HUES48 (cell line): ENCODE measurements at regions not wholly inside any gene's neighbourhood (a gene's known extent, or its start where the extent isn't known, plus 50 kb on each side); places are given as distances from the start of the nearest gene placed in this dataset.
"Not testable (repeated sequence)": the region's sequence is repeated elsewhere in the genome, so short reads cannot be mapped to it uniquely, and the experiment has no call there.

ENCODE experiments used
- H3K27ac ChIP-seq: one replicate; pipeline ENCODE4 v1.7.0; 2013; ENCODE audit warnings: low read depth, low read length, inconsistent platforms
- H3K27me3 ChIP-seq: 2 replicates; pipeline ENCODE4 v1.6.1; 2013; ENCODE audit warnings: mild to moderate bottlenecking, low read length; ENCODE audit not compliant: control insufficient read depth, insufficient read depth
- H3K36me3 ChIP-seq: 2 replicates; pipeline ENCODE4 v1.6.1; 2013; ENCODE audit warnings: low read length; ENCODE audit not compliant: control insufficient read depth, insufficient read depth
- H3K4me1 ChIP-seq: 2 replicates; pipeline ENCODE4 v1.6.1; 2013; ENCODE audit warnings: mild to moderate bottlenecking, low read length; ENCODE audit not compliant: control insufficient read depth, insufficient read depth
- H3K4me3 ChIP-seq: 2 replicates; pipeline ENCODE4 v1.5.1; 2013; ENCODE audit warnings: mild to moderate bottlenecking, low read depth, low read length
- H3K9ac ChIP-seq: 2 replicates; pipeline ENCODE4 v1.6.1; 2013; ENCODE audit warnings: mild to moderate bottlenecking, low read depth, low read length, moderate library complexity
- H3K9me3 ChIP-seq: 2 replicates; pipeline ENCODE4 v1.6.1; 2013; ENCODE audit warnings: low read length; ENCODE audit not compliant: control insufficient read depth, insufficient read depth

- not testable (repeated sequence) for H3K27me3 ChIP-seq, H3K4me1 ChIP-seq, H3K4me3 ChIP-seq, H3K9ac ChIP-seq, H3K27ac ChIP-seq, H3K9me3 ChIP-seq
- peaks cover 34% of the 10 kb centered on the region for H3K36me3 ChIP-seq
Measured at GRCh38 chr7:149600669-149601330, 103.2 kb upstream of the ZNF746 start.

- H3K9me3 ChIP-seq: no peaks in the 10 kb centered on the region
- H3K4me1 ChIP-seq: no peaks in the 10 kb centered on the region
- no peaks in the 10 kb centered on the region for H3K27me3 ChIP-seq
- peaks cover 34% of the 10 kb centered on the region for H3K36me3 ChIP-seq
- H3K27ac ChIP-seq: no peak overlapping the region
- no peak overlapping the region for H3K4me3 ChIP-seq
- no peak overlapping the region for H3K9ac ChIP-seq
Measured at GRCh38 chr7:149599636-149600206, 102.1 kb upstream of the ZNF746 start.

- Histone ChIP-seq H3K9me3 (no peaks in the 10 kb centered on the region), H3K27ac (no peak overlapping the region), H3K4me1 (no peaks in the 10 kb centered on the region), H3K9ac (no peak overlapping the region), H3K27me3 (no peaks in the 10 kb centered on the region), H3K36me3 (peaks cover 31% of the 10 kb centered on the region), H3K4me3 (no peak overlapping the region)
Measured at GRCh38 chr7:149598721-149599308, 101.2 kb upstream of the ZNF746 start.

- not testable (repeated sequence) for H3K4me1 ChIP-seq, H3K9me3 ChIP-seq, H3K9ac ChIP-seq, H3K27ac ChIP-seq, H3K27me3 ChIP-seq, H3K4me3 ChIP-seq
- peaks cover 28% of the 10 kb centered on the region for H3K36me3 ChIP-seq
Measured at GRCh38 chr7:149597789-149598188, 100.2 kb upstream of the ZNF746 start.

GRCh38 chr7:149595541-149595940 is 97.9 kb upstream of the ZNF746 start:
- no peaks in the 10 kb centered on the region for H3K9me3 ChIP-seq
- H3K9ac ChIP-seq: no peak overlapping the region
- no peaks in the 10 kb centered on the region for H3K27me3 ChIP-seq
- no peak overlapping the region for H3K27ac ChIP-seq
- H3K4me3 ChIP-seq: no peak overlapping the region
- no peaks in the 10 kb centered on the region for H3K4me1 ChIP-seq
- H3K36me3 ChIP-seq: peaks cover 17% of the 10 kb centered on the region

- Histone ChIP-seq H3K27me3 (no peaks in the 10 kb centered on the region), H3K4me3 (no peak overlapping the region), H3K27ac (no peak overlapping the region), H3K9ac (no peak overlapping the region), H3K36me3 (peaks cover 16% of the 10 kb centered on the region), H3K4me1 (no peaks in the 10 kb centered on the region), H3K9me3 (no peaks in the 10 kb centered on the region)
Measured at GRCh38 chr7:149595078-149595477, 97.5 kb upstream of the ZNF746 start.

- H3K9ac ChIP-seq: no peak overlapping the region
- no peaks in the 10 kb centered on the region for H3K4me1 ChIP-seq
- no peak overlapping the region for H3K4me3 ChIP-seq
- peaks cover 53% of the 10 kb centered on the region for H3K36me3 ChIP-seq
- no peak overlapping the region for H3K27ac ChIP-seq
- peaks cover 9% of the 10 kb centered on the region for H3K9me3 ChIP-seq
- H3K27me3 ChIP-seq: no peaks in the 10 kb centered on the region
Measured at GRCh38 chr7:149588930-149589329, 91.3 kb upstream of the ZNF746 start.

- Histone ChIP-seq H3K27ac (no peak overlapping the region), H3K27me3 (no peaks in the 10 kb centered on the region), H3K9ac (no peak overlapping the region), H3K9me3 (peaks cover 14% of the 10 kb centered on the region), H3K4me1 (no peaks in the 10 kb centered on the region), H3K4me3 (no peak overlapping the region), H3K36me3 (peaks cover 66% of the 10 kb centered on the region)
Measured at GRCh38 chr7:149586646-149587645, 89.3 kb upstream of the ZNF746 start.

- Histone ChIP-seq H3K4me3 (no peak overlapping the region), H3K9me3 (peaks cover 33% of the 10 kb centered on the region), H3K4me1 (no peaks in the 10 kb centered on the region), H3K9ac (no peak overlapping the region), H3K27me3 (no peaks in the 10 kb centered on the region), H3K36me3 (peaks cover 72% of the 10 kb centered on the region), H3K27ac (no peak overlapping the region)
Measured at GRCh38 chr7:149584530-149584929, 86.9 kb upstream of the ZNF746 start.

- no peaks in the 10 kb centered on the region for H3K27me3 ChIP-seq
- peaks cover 67% of the 10 kb centered on the region for H3K36me3 ChIP-seq
- H3K4me3 ChIP-seq: no peak overlapping the region
- H3K27ac ChIP-seq: no peak overlapping the region
- no peaks in the 10 kb centered on the region for H3K4me1 ChIP-seq
- no peak overlapping the region for H3K9ac ChIP-seq
- peaks cover 38% of the 10 kb centered on the region for H3K9me3 ChIP-seq
Measured at GRCh38 chr7:149584009-149584408, 86.4 kb upstream of the ZNF746 start.
